Hepatocyte (in vitro differentiated cells): ENCODE measurements at regions not wholly inside any gene's neighbourhood (a gene's known extent, or its start where the extent isn't known, plus 50 kb on each side); places are given as distances from the start of the nearest gene placed in this dataset.

ENCODE experiments used
- EZH2 ChIP-seq: fragments of 200-600 bp; sonication (generic); IDR thresholded peaks from 2 replicates; pipeline ENCODE4 v1.6.1; 2016; ENCODE audit warnings: antibody characterized with exemption, mild to moderate bottlenecking, borderline replicate concordance
- EZH2phosphoT487 ChIP-seq: fragments of 200-600 bp; sonication (generic); IDR thresholded peaks from one replicate; pipeline ENCODE4 v1.6.1; 2018; ENCODE audit warnings: antibody characterized with exemption, mild to moderate bottlenecking, low read depth, moderate library complexity; ENCODE audit not compliant: unreplicated experiment, severe bottlenecking
- TF ChIP-seq, protein P1 (sequence below): fragments of 200-600 bp; sonication (generic); IDR thresholded peaks from 2 replicates; pipeline ENCODE4 v1.5.1; 2016; ENCODE audit warnings: antibody characterized with exemption, mild to moderate bottlenecking; ENCODE audit not compliant: poor library complexity

DNA sequence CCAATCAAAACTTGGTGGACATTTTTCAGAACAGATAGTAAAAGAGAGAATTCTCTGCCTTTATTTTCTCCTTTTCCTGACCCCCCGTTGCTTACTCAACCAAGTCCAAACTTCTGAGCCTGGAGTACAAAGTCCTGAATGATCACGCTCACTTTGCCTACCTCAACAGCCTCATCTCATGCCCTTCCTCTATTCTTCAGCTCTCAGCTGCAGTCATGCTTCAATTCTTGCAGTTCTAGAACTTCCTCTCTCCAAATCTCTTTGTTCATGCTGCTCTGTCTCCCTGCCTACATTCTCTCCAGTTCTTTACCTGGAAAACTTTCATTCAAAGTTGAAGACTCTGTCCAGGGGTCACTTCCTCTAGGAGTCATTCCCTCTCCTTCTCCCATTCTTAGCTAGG lies 398.5 kb upstream of the SLC24A2 start:
- TF ChIP-seq, protein P1, sequence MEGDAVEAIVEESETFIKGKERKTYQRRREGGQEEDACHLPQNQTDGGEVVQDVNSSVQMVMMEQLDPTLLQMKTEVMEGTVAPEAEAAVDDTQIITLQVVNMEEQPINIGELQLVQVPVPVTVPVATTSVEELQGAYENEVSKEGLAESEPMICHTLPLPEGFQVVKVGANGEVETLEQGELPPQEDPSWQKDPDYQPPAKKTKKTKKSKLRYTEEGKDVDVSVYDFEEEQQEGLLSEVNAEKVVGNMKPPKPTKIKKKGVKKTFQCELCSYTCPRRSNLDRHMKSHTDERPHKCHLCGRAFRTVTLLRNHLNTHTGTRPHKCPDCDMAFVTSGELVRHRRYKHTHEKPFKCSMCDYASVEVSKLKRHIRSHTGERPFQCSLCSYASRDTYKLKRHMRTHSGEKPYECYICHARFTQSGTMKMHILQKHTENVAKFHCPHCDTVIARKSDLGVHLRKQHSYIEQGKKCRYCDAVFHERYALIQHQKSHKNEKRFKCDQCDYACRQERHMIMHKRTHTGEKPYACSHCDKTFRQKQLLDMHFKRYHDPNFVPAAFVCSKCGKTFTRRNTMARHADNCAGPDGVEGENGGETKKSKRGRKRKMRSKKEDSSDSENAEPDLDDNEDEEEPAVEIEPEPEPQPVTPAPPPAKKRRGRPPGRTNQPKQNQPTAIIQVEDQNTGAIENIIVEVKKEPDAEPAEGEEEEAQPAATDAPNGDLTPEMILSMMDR = no peak
- TF ChIP-seq EZH2phosphoT487 (no peak), EZH2 (no peak)
